Keratinocyte (primary cell): ENCODE measurements at regions not wholly inside any gene's neighbourhood (a gene's known extent, or its start where the extent isn't known, plus 50 kb on each side); places are given as distances from the start of the nearest gene placed in this dataset.

Source experiments
- CTCF ChIP-seq, 3 experiments: IDR thresholded peaks in 1 of 3; conservative IDR thresholded peaks in 1 of 3; optimal IDR thresholded peaks in 1 of 3; 2 replicates in 2 of 3; 3 replicates in 1 of 3; pipeline versions ENCODE3 to v1.5.1; 2011; ENCODE audit warnings: low read length in 3 of 3, mild to moderate bottlenecking in 3 of 3, moderate library complexity in 2 of 3, control low read depth in 1 of 3, inconsistent platforms in 1 of 3; ENCODE audit not compliant: insufficient read depth in 2 of 3; ENCODE audit errors: extremely low read depth in 1 of 3
- EZH2 ChIP-seq: IDR thresholded peaks from one replicate; pipeline ENCODE4 v1.6.1; 2012; ENCODE audit warnings: inconsistent platforms, mild to moderate bottlenecking, low read length, moderate library complexity

- TF ChIP-seq CTCF (optimal IDR thresholded peaks at IDR 0.05 in 1 of 3, IDR thresholded peaks at IDR 0.05 in 1 of 3, conservative IDR thresholded peaks at IDR 0.05 in 1 of 3; ENCODE audit: extremely low read depth in 1 of 3, insufficient read depth in 2 of 3, low read length in 3 of 3) (no peak), EZH2 (no peak)
Measured at GRCh38 chr7:96508371-96508770, 186.5 kb upstream of the SLC25A13 start.
